Cerebellar cortex (tissue), 1 donor: ENCODE measurements at regions not wholly inside any gene's neighbourhood (a gene's known extent, or its start where the extent isn't known, plus 50 kb on each side); places are given as distances from the start of the nearest gene placed in this dataset.
"Not testable (repeated sequence)": the region's sequence is repeated elsewhere in the genome, so short reads cannot be mapped to it uniquely, and the experiment has no call there.

ENCODE experiments used
- DNase-seq: peaks from one replicate; pipeline ENCODE4 v3.0.0-alpha.2; 2015; ENCODE audit warnings: low spot score

- DNase-seq, result no peak
Measured at GRCh38 chr5:145463634-145464033, 371.5 kb downstream of the PRELID2 start.

- DNase-seq, result no peak
Measured at GRCh38 chr5:145462525-145462924, 372.6 kb downstream of the PRELID2 start.

- DNase-seq, result no peak
Measured at GRCh38 chr5:145450286-145450885, 384.8 kb downstream of the PRELID2 start.

- no peak for DNase-seq
Measured at GRCh38 chr5:145449794-145450193, 385.3 kb downstream of the PRELID2 start.

GRCh38 chr5:145446875-145447274, 388.3 kb downstream of the PRELID2 start:
- not testable (repeated sequence) for DNase-seq

GRCh38 chr5:145446412-145446811, 388.7 kb downstream of the PRELID2 start:
- DNase-seq, result no peak

GRCh38 chr5:145445027-145445426, 390.1 kb downstream of the PRELID2 start:
- no peak for DNase-seq

- no peak for DNase-seq
Measured at GRCh38 chr5:145443964-145444363, 391.2 kb downstream of the PRELID2 start.

GRCh38 chr5:145443366-145443765, 391.8 kb downstream of the PRELID2 start:
- no peak for DNase-seq

- DNase-seq, result not testable (repeated sequence)
Measured at GRCh38 chr5:145442661-145443060, 392.5 kb downstream of the PRELID2 start.

GRCh38 chr5:145441228-145441627, 393.9 kb downstream of the PRELID2 start:
- DNase-seq, result no peak

- DNase-seq, result no peak
Measured at GRCh38 chr5:145437627-145438026, 397.5 kb downstream of the PRELID2 start.

- DNase-seq, result no peak
Measured at GRCh38 chr5:145433077-145433476, 402.1 kb downstream of the PRELID2 start.

GRCh38 chr5:145429170-145429569, 406.0 kb downstream of the PRELID2 start:
- DNase-seq, result no peak

GRCh38 chr5:145408048-145408341, 427.1 kb downstream of the PRELID2 start:
- no peak for DNase-seq

GRCh38 chr5:145407300-145408047, 427.7 kb downstream of the PRELID2 start:
- no peak for DNase-seq

GRCh38 chr5:145403992-145404391, 431.1 kb downstream of the PRELID2 start:
- no peak for DNase-seq

GRCh38 chr5:145396888-145397287, 438.3 kb downstream of the PRELID2 start:
- no peak for DNase-seq

- not testable (repeated sequence) for DNase-seq
Measured at GRCh38 chr5:145395151-145395550, 440.0 kb downstream of the PRELID2 start.

GRCh38 chr5:145393426-145393825, 441.7 kb downstream of the PRELID2 start:
- DNase-seq, result no peak

- no peak for DNase-seq
Measured at GRCh38 chr5:145389047-145389446, 446.1 kb downstream of the PRELID2 start.

- DNase-seq, result no peak
Measured at GRCh38 chr5:145385276-145385675, 449.9 kb downstream of the PRELID2 start.

GRCh38 chr5:145378226-145378625, 456.9 kb downstream of the PRELID2 start:
- no peak for DNase-seq

GRCh38 chr5:145375521-145375920, 459.6 kb downstream of the PRELID2 start:
- no peak for DNase-seq
